ENCODE measurements at regions not wholly inside any gene's neighbourhood (a gene's known extent, or its start where the extent isn't known, plus 50 kb on each side); places are given as distances from the start of the nearest gene placed in this dataset.
A peak's percentile ranks its signal among the peaks of the same experiment; 100 is the strongest.

GRCh38 chr6:141421378-141421777 lies 711.3 kb upstream of the GJE1 start:
- H3K4me1 ChIP-seq (ENCODE audit: control insufficient read depth, insufficient read depth, low read length): peaks cover 10% of the 10 kb centered on the region
- no peaks in the 10 kb centered on the region for H3K27me3 ChIP-seq (ENCODE audit: control insufficient read depth, insufficient read depth, low read length)
- no peaks in the 10 kb centered on the region for H3K9me3 ChIP-seq (replicated peaks; ENCODE audit: low read length)
- H3K9ac ChIP-seq (ENCODE audit: low read depth, low read length): no peak overlapping the region
- H3K36me3 ChIP-seq (ENCODE audit: insufficient read depth, low read length): no peaks in the 10 kb centered on the region
- no peak overlapping the region for H3K4me3 ChIP-seq (ENCODE audit: low read length)
- H3K4me2 ChIP-seq (ENCODE audit: low read length): peak overlapping the region; percentile 13

GRCh38 chr6:141418076-141418475 lies 714.6 kb upstream of the GJE1 start:
- H3K9ac ChIP-seq (ENCODE audit: low read depth, low read length): no peak overlapping the region
- H3K27me3 ChIP-seq (ENCODE audit: control insufficient read depth, insufficient read depth, low read length): no peaks in the 10 kb centered on the region
- no peak overlapping the region for H3K4me3 ChIP-seq (ENCODE audit: low read length)
- H3K36me3 ChIP-seq (ENCODE audit: insufficient read depth, low read length): no peaks in the 10 kb centered on the region
- peaks cover 8% of the 10 kb centered on the region for H3K4me1 ChIP-seq (ENCODE audit: control insufficient read depth, insufficient read depth, low read length)
- H3K4me2 ChIP-seq (ENCODE audit: low read length): no peak overlapping the region
- H3K9me3 ChIP-seq (replicated peaks; ENCODE audit: low read length): no peaks in the 10 kb centered on the region

- Histone ChIP-seq H3K4me2 (ENCODE audit: low read length) (no peak overlapping the region), H3K4me1 (ENCODE audit: control insufficient read depth, insufficient read depth, low read length) (no peaks in the 10 kb centered on the region), H3K9me3 (replicated peaks; ENCODE audit: low read length) (no peaks in the 10 kb centered on the region), H3K36me3 (ENCODE audit: insufficient read depth, low read length) (no peaks in the 10 kb centered on the region), H3K27me3 (ENCODE audit: control insufficient read depth, insufficient read depth, low read length) (no peaks in the 10 kb centered on the region), H3K4me3 (ENCODE audit: low read length) (no peak overlapping the region), H3K9ac (ENCODE audit: low read depth, low read length) (no peak overlapping the region)
These were observed 716.8 kb upstream of the GJE1 start for GRCh38 chr6:141415896-141416295.

GRCh38 chr6:141413196-141413595 lies 719.5 kb upstream of the GJE1 start:
- Histone ChIP-seq H3K27me3 (ENCODE audit: control insufficient read depth, insufficient read depth, low read length) (no peaks in the 10 kb centered on the region), H3K9me3 (replicated peaks; ENCODE audit: low read length) (no peaks in the 10 kb centered on the region)

GRCh38 chr6:141406761-141407160 lies 726.0 kb upstream of the GJE1 start:
- H3K4me2 ChIP-seq (ENCODE audit: low read length): no peak overlapping the region
- H3K4me3 ChIP-seq (ENCODE audit: low read length): no peak overlapping the region
- no peaks in the 10 kb centered on the region for H3K9me3 ChIP-seq (replicated peaks; ENCODE audit: low read length)
- H3K36me3 ChIP-seq (ENCODE audit: insufficient read depth, low read length): no peaks in the 10 kb centered on the region
- peaks cover 24% of the 10 kb centered on the region for H3K4me1 ChIP-seq (ENCODE audit: control insufficient read depth, insufficient read depth, low read length)
- no peak overlapping the region for H3K9ac ChIP-seq (ENCODE audit: low read depth, low read length)
- no peaks in the 10 kb centered on the region for H3K27me3 ChIP-seq (ENCODE audit: control insufficient read depth, insufficient read depth, low read length)

More at GRCh38 chr6:141413196-141413595, 719.5 kb upstream of the GJE1 start:
- no peak overlapping the region for H3K4me3 ChIP-seq (ENCODE audit: low read length)
- no peak overlapping the region for H3K9ac ChIP-seq (ENCODE audit: low read depth, low read length)
- H3K4me2 ChIP-seq (ENCODE audit: low read length): no peak overlapping the region
- no peaks in the 10 kb centered on the region for H3K4me1 ChIP-seq (ENCODE audit: control insufficient read depth, insufficient read depth, low read length)
- no peaks in the 10 kb centered on the region for H3K36me3 ChIP-seq (ENCODE audit: insufficient read depth, low read length)

GRCh38 chr6:141403827-141404226 lies 728.9 kb upstream of the GJE1 start:
- Histone ChIP-seq H3K9ac (ENCODE audit: low read depth, low read length) (peak overlapping the region; percentile 65), H3K4me3 (ENCODE audit: low read length) (peak overlapping the region; percentile 17), H3K9me3 (replicated peaks; ENCODE audit: low read length) (no peaks in the 10 kb centered on the region), H3K4me1 (ENCODE audit: control insufficient read depth, insufficient read depth, low read length) (peaks cover 31% of the 10 kb centered on the region), H3K36me3 (ENCODE audit: insufficient read depth, low read length) (no peaks in the 10 kb centered on the region), H3K4me2 (ENCODE audit: low read length) (peak overlapping the region; percentile 30), H3K27me3 (ENCODE audit: control insufficient read depth, insufficient read depth, low read length) (no peaks in the 10 kb centered on the region)

GRCh38 chr6:141403103-141403502 lies 729.6 kb upstream of the GJE1 start:
- no peaks in the 10 kb centered on the region for H3K36me3 ChIP-seq (ENCODE audit: insufficient read depth, low read length)
- H3K9ac ChIP-seq (ENCODE audit: low read depth, low read length): peak overlapping the region; percentile 42
- peaks cover 31% of the 10 kb centered on the region for H3K4me1 ChIP-seq (ENCODE audit: control insufficient read depth, insufficient read depth, low read length)
- no peak overlapping the region for H3K4me3 ChIP-seq (ENCODE audit: low read length)
- H3K4me2 ChIP-seq (ENCODE audit: low read length): no peak overlapping the region
- no peaks in the 10 kb centered on the region for H3K27me3 ChIP-seq (ENCODE audit: control insufficient read depth, insufficient read depth, low read length)
- H3K9me3 ChIP-seq (replicated peaks; ENCODE audit: low read length): no peaks in the 10 kb centered on the region

- Histone ChIP-seq H3K4me1 (ENCODE audit: control insufficient read depth, insufficient read depth, low read length) (peaks cover 31% of the 10 kb centered on the region), H3K4me3 (ENCODE audit: low read length) (no peak overlapping the region), H3K27me3 (ENCODE audit: control insufficient read depth, insufficient read depth, low read length) (no peaks in the 10 kb centered on the region), H3K9ac (ENCODE audit: low read depth, low read length) (no peak overlapping the region), H3K36me3 (ENCODE audit: insufficient read depth, low read length) (no peaks in the 10 kb centered on the region), H3K4me2 (ENCODE audit: low read length) (no peak overlapping the region), H3K9me3 (replicated peaks; ENCODE audit: low read length) (no peaks in the 10 kb centered on the region)
These were observed 730.2 kb upstream of the GJE1 start for GRCh38 chr6:141402489-141402888.

- H3K36me3 ChIP-seq (ENCODE audit: insufficient read depth, low read length): no peaks in the 10 kb centered on the region
- H3K27me3 ChIP-seq (ENCODE audit: control insufficient read depth, insufficient read depth, low read length): no peaks in the 10 kb centered on the region
- no peaks in the 10 kb centered on the region for H3K9me3 ChIP-seq (replicated peaks; ENCODE audit: low read length)
- no peak overlapping the region for H3K9ac ChIP-seq (ENCODE audit: low read depth, low read length)
- H3K4me2 ChIP-seq (ENCODE audit: low read length): no peak overlapping the region
- H3K4me3 ChIP-seq (ENCODE audit: low read length): no peak overlapping the region
- peaks cover 31% of the 10 kb centered on the region for H3K4me1 ChIP-seq (ENCODE audit: control insufficient read depth, insufficient read depth, low read length)
These were observed 730.9 kb upstream of the GJE1 start for GRCh38 chr6:141401851-141402250.

GRCh38 chr6:141401168-141401567 lies 731.6 kb upstream of the GJE1 start:
- peaks cover 31% of the 10 kb centered on the region for H3K4me1 ChIP-seq (ENCODE audit: control insufficient read depth, insufficient read depth, low read length)
- no peaks in the 10 kb centered on the region for H3K9me3 ChIP-seq (replicated peaks; ENCODE audit: low read length)
- H3K4me3 ChIP-seq (ENCODE audit: low read length): no peak overlapping the region
- no peak overlapping the region for H3K9ac ChIP-seq (ENCODE audit: low read depth, low read length)
- H3K36me3 ChIP-seq (ENCODE audit: insufficient read depth, low read length): no peaks in the 10 kb centered on the region
- no peak overlapping the region for H3K4me2 ChIP-seq (ENCODE audit: low read length)
- H3K27me3 ChIP-seq (ENCODE audit: control insufficient read depth, insufficient read depth, low read length): no peaks in the 10 kb centered on the region

GRCh38 chr6:141398949-141399348 lies 733.8 kb upstream of the GJE1 start:
- Histone ChIP-seq H3K4me1 (ENCODE audit: control insufficient read depth, insufficient read depth, low read length) (peaks cover 23% of the 10 kb centered on the region), H3K9me3 (replicated peaks; ENCODE audit: low read length) (no peaks in the 10 kb centered on the region), H3K4me3 (ENCODE audit: low read length) (no peak overlapping the region), H3K27me3 (ENCODE audit: control insufficient read depth, insufficient read depth, low read length) (no peaks in the 10 kb centered on the region), H3K36me3 (ENCODE audit: insufficient read depth, low read length) (no peaks in the 10 kb centered on the region), H3K9ac (ENCODE audit: low read depth, low read length) (no peak overlapping the region), H3K4me2 (ENCODE audit: low read length) (no peak overlapping the region)

GRCh38 chr6:141395443-141396008 lies 737.2 kb upstream of the GJE1 start:
- Histone ChIP-seq H3K4me3 (ENCODE audit: low read length) (no peak overlapping the region), H3K36me3 (ENCODE audit: insufficient read depth, low read length) (no peaks in the 10 kb centered on the region), H3K4me2 (ENCODE audit: low read length) (no peak overlapping the region), H3K4me1 (ENCODE audit: control insufficient read depth, insufficient read depth, low read length) (no peaks in the 10 kb centered on the region), H3K9me3 (replicated peaks; ENCODE audit: low read length) (no peaks in the 10 kb centered on the region), H3K27me3 (ENCODE audit: control insufficient read depth, insufficient read depth, low read length) (no peaks in the 10 kb centered on the region), H3K9ac (ENCODE audit: low read depth, low read length) (no peak overlapping the region)

All from skeletal muscle satellite cell (primary cell).